GM19467 (cell line): ENCODE measurements at regions not wholly inside any gene's neighbourhood (a gene's known extent, or its start where the extent isn't known, plus 50 kb on each side); places are given as distances from the start of the nearest gene placed in this dataset.

Source experiments
- ATAC-seq: cut with Tn5 transposase; IDR thresholded peaks from one replicate; pipeline ENCODE4 v1.9.1; 2021; ENCODE audit warnings: mild to moderate bottlenecking, moderate library complexity; ENCODE audit not compliant: unreplicated experiment

DNA sequence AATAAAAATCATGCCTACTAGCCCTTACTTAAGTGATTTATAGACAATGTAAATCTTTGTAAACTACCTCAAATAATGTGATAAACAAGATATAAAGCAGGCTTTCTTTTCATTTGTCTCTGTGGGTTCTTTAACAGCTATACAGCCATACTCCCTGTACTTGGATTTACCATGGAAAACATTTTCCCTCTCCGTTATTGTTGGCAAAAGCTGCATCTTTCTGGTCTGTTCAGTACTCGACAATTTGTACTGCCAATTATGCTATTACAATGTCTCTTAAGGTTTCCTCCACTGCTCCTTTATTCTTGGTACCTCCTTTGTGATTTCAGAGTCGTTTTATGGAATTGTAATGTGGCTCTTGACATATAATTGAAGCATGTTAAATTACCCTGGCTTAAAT lies 426.3 kb upstream of the PKDCC start:
- no peak for ATAC-seq

DNA sequence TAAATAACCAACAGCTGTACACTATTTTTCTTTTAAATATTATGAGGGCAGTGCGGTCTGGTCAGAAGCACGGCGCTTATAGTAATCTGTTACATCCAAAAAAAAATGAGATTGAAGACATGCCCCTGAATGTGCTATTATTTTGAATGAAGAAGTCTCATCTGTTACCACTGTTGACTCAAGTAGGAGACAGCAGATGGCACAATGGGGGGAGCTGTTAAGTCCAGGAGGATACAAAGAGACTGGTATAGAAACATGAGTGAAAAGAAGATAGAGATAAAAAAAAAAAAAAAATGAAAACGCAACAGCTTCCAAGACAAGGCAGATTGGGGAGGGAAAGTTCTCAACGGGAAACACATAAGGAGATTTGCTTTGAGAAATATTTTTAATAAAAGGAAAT lies 425.5 kb upstream of the PKDCC start:
- no peak for ATAC-seq

DNA sequence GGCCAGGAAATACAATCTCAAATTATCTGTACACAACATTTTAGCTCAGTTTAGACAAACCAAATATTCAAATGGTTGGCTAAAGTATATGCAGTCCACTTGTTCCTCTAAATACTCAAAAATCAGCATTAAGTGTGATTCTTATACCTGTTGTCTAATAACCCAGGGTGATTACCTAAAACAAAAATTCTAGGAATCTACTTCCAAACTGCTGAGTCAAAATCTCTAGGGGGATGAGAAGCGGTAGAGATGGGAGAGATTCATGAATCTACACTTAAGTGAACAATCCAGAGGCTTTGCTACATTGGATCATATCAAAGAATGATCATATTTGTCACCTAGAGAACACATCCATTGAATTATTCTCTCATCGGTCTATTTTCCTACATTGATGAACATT lies 420.9 kb upstream of the PKDCC start:
- ATAC-seq = no peak

DNA sequence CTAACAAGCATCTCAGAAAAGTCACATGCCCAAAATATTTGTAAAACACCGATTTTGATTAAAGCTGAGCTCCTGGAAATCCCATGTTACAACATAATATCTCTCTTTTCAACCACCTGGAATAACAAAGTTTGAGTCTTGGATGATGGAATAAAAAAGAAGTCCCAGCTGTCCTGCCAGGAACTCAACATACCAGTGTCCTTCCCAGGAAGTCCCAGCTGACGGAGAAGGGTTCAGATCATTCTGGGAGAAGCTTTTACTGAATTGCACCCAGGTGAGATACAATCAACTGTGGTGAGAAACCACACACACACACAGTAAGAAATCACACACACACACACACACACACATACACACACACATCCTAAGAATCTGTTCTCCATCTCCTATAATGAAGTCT lies 413.1 kb upstream of the PKDCC start:
- ATAC-seq = no peak

DNA sequence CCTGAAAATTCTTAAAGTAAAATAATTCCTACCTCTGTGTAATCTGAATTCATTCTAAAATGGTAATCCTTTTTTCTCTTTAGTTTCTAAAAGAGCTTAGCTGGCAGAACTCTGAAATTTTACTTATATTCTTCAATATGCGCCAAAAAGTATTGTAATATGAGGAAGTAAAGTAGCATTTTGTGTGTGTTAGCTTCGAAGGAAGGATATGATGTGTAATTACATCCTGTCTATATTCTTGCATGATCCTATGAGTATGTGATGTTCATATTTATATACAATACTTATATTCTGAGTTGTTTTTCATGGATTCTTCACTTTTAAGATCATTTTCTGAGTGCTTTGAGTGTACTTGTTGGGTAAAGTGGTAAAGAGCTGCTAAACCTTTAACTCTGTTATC lies 402.9 kb upstream of the PKDCC start:
- no peak for ATAC-seq

DNA sequence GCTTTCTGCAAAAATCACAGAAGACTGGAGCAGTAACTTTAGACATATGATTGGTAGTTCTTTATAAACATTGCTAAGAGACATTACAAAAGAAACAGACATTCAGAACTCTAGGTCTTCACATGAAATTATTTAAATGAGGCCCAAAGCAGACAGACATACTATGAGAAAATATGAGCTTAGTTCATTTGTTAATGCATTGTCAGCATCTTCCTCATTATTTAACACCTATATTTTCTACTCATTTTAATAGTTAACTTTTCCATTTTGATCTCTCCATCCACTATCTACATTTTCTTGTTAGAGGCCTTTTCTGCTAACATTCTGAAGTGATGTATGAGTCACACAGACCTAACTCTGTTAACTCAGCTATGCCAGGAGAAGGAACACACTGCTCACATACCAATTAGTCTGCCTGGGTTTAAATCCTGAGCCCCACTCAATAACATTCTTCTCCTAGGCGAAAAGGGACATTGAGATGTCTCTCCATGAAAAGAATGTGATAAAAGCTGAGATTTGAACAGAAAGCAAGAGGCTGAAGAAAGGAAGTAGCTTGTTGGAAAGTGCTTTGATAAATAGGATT lies 400.3 kb upstream of the PKDCC start:
- no peak for ATAC-seq

DNA sequence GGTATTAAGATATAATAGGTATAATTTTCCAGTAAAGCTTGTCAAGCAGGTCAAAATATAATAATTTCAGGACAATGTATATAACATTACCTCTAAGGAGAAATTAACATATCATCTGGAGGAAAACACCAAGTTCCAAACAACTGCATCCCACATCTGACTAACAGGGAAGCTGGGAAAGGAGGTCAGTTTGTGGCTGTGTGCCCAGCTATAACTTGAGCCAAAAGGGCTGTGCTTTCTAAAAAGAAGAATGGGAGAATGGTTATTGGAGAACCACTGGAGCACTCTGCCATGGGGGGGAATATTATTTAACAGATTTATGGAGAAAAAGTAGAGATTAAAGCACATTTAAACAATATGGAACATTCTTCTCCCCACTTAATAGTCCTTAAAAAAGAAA lies 390.6 kb upstream of the PKDCC start:
- ATAC-seq = no peak

DNA sequence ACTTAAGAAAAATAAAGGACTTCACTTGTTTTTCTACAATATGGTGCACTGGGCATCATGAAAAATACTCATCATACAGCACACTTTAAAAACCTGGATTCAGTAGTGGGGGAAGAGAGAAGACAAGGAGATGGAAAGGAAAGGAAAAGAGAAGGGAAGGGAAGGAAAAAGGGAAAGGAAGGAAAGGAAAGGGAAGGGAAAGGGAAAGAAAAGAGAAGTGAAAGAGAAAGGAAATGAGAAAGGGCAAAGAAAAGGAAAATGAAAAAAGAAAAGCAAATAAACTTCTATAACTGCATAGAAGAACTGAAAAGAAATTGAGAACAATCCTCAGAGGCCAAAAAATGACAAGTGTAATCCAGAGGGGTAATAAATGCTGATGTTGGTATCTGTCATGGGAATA lies 388.1 kb upstream of the PKDCC start:
- ATAC-seq = no peak

DNA sequence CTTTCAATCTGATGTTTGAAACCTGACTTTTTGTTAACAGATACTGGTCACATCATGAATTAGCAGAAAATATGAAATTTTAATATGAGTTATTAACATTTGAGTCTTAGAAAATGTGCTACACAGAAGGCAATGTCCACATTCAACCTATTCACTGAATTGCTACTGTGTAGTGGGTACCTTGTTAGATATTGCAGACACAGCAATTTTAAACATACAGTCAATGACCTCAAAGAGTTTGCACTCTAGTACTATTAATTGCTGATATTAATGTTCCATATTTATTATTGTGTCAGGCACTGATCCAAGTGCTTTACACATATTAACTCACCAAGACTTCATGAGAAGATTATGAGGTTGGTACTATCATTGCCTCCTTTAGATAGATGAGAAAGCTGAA lies 385.4 kb upstream of the PKDCC start:
- ATAC-seq = no peak

DNA sequence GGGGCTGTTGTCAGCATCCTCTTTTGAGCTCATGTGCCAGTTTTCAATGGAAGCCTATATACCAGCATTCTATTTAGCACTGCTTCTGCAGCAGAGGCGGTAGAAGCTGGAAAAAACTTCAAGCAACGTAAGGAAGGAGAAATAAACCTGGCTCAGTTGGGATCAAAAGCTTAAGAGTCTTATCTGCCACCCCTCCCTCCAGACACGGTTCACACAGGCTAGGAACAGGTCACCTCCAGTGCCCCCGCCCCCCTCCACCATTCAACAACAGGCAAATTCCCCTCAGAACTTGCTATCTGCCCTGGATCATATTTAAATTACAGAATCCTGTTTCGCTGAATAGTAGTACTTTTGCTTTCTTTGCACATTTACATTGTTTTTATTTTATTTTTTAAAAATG lies 384.8 kb upstream of the PKDCC start:
- no peak for ATAC-seq

DNA sequence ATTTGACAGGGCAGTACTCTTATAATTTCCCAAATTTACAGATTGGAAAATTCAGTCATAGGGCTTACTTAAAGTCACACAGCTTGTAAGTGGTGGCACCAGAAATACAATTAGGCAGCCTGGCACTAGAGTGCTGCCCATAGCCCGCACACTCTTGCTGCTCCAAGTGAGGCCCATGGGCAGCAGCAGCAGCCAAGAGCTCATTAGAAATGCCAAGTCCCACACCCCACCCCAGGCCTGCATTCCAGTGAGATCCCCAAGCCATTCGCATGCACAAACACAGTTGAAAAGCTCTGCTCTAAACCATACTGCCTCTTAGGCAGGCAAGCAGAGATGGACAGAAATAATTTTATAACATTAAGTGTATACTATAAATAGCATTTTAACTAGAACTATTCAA lies 379.3 kb upstream of the PKDCC start:
- no peak for ATAC-seq

DNA sequence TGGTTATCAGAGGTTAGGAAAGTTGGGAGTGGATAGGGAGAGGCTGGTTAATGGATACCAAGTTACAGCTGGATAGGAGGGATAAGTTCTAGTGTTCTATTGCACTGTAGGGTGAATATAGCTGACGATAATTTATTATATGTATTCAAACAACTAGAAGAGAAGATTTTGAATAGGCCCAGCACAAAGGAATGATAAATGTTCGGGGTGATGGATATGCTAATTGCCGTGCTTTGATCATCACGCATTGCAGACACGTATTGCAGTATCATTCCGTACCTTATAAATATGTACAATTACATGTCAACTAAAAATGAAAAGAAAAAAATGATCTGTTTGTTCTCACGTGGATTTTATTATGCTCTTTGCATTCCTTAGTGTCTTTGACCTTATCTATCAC lies 369.2 kb upstream of the PKDCC start:
- no peak for ATAC-seq

DNA sequence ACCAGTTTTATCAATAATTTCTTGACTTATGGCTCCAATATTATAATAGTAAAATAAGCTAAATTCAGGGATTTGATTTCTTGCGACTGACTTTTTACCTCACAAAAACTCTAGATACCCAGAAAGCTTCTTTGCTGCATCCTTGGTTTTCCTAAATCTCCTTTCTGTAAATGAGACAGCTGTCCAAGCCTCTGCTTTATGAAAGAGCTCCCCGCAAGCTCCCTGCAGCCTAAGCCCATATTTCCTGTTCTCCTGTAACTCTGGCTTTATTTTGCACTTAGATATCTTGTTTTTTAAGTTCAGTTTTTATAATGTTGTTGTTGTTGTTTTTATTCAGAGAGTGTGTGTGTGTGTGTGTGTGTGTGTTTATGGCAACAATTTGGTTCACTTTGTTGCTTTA lies 361.7 kb upstream of the PKDCC start:
- no peak for ATAC-seq

DNA sequence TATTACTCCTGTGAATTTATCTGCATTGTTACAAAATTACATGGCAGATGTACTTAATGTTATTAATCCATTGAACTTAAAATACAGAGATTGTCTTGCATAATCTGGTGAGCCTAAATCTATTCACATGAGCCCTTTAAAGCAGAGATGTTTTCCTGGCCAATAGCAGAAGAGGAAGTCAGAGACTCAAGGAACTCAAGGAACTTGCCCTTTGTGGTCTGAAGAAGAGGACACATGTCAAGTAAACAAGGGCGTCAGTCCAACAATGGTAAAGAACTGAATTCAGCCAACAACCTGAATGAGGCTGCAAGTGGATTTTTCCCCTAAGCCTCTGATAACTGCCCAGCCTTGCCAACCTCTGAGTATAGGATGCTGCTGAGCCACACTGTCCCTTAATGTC lies 356.3 kb upstream of the PKDCC start:
- ATAC-seq = no peak

DNA sequence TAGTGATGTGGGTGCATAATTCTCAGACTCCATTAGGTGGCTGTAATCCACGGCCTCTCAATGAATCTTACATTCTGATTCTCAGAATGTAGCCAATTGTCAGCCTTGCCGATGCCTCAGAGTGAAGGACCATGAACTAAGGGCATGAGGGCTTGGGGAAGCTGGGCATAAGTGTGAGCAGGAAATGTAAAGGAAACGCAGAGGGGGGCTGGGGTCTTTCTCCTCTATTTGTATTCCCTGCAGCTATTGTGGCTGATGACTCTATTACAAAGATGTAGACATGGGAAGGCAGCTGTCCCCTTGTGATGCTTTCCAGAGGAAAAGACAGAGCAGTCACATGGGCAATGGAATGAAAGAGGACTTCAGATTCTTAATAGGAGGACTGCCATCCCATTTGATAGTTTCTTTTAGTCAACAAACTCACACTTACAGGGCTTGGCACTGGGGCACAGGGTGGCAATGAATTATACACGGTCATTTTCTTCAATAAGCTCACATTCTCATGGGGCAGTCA lies 353.2 kb upstream of the PKDCC start:
- no peak for ATAC-seq

DNA sequence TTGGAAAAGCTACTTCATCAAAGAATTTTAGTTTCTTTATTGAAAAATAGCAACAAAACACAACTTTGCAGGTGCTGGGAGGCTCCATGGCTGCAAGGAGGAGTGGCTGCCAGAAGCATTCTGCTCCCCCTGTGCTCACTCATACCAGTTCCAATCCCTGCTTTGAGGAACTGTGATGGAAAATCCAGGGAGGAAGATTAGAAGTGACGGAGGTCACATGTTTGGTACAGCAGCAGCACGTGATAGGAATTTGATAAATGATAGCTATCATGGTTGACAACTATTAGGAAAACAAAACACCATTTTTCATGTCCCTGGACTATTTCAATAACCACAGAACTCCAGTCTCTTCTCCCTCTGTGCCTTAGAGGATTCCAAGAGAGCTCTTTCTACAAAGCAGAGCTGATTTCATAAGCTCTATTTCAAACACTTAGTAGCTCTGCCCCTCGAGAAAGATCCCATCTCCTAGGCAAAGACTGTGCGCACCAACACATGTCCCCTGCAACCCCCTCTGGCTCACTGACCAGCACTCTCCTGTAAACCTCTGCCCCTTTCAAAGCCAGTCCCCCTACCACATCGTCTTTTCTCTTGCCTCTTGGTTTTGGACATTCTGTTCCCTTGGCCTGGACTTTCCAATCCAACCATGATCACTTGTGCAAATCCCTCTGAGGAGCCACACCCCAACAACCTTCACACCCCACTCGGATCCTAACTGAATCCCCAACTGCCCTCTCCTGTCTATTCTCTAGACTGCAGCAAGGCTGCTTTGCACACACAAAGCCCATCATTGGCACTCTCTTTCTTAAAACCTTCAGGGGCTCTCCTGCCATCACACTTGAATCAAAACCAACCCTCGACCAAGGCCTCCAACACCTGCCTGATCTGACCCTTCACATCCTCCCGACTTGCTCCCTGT lies 352.4 kb upstream of the PKDCC start:
- no peak for ATAC-seq

DNA sequence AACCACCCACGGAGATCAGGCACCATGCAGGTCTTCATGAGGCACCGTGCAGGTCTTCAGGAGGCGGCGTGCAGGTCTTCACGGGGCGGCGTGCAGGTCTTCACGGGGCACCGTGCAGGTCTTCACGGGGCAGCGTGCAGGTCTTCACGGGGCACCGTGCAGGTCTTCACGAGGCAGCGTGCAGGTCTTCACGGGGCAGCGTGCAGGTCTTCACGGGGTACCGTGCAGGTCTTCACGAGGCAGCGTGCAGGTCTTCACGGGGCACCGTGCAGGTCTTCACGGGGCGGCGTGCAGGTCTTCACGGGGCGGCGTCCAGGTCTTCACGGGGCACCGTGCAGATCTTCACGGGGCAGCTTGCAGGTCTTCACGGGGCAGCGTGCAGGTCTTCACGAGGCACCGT lies 350.4 kb upstream of the PKDCC start:
- ATAC-seq = no peak

DNA sequence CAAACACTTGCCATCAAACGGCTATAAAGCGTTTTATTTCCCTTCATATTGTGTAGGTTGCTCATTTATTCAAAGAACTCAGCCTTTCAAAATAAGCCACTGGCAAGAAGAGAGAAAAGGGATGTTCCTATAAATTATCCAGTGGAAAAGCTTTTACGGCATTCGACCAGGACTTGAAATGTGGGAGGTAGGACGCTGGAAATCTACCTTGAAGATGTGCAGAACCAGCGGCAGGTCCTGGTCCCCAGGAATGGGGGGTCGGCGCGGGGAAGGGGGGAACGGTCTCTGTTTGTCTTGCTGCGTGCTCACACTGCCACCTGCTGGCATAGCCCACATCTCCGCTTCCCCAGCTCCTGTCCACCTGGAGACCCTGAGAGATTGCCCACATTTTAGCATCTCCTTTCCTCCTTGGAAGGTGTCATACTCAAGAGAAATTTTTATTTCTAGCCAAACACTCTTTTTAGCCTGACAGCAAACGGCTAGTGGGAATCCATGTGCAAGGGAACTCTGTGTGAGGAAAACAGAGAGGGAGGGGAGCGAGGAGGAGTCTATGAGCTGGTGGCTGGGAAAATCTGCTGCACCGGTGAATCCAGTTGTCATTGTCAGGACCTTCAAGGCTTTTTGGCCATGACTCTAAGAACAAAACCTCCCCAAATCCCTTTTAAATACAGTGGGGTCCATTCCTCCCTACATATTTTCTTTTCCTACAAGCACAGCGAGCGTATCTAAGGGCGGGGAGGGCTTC lies 349.0 kb upstream of the PKDCC start:
- ATAC-seq = no peak

DNA sequence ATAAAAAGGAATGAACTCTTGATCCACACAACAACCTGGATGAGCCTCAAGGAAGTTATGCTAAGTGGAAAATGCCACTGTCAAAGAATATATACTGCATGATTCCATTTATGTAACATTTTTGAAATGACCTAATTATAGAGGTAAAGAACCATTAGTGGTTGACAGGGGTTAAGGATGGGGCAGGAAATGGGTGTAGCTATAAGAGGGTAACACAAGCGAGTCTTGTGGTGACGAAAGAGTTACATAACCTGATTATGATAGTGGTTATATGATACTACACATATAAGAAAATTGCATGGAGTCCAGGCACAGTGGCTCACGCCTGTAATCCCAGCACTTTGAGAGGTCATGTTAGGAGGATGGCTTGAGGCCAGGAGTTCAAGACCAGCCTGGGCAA lies 346.6 kb upstream of the PKDCC start:
- ATAC-seq = no peak

DNA sequence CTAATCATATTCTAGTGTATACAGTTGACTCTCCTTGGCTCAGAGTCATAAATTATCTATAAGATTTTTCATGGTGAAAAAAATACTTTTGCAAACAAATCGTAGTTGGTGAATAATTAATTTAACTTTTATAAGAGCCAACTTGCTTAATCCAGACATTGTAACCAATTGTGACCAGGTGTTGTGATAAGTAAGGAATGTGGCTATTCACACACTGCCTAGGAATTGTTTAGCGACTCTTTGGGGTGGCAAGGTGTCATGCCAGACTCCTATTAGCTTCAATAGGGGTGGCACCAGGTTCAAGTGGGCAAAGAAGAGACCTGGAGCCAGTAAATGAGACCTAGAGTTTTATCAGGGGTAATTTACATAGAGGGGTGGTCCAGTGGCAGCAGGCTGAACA lies 344.7 kb upstream of the PKDCC start:
- ATAC-seq = no peak

DNA sequence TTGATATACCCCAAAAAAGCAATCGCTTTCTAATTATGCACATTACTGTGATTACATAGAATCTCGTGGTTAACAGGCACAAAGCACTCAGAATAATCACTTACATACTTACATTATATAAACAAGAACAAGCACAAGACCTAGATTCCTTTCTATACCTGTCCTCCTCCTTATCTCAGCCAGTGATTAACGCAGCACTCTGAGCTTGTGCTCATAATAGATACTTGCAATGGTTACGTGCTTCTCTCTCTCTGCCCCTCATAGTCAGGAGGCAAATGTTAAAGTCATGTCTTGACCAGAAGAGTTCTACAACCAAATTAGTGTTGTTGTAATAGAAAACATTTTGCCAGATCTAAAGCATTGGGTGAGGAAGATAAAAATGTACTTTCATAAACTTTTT lies 342.2 kb upstream of the PKDCC start:
- ATAC-seq = no peak

DNA sequence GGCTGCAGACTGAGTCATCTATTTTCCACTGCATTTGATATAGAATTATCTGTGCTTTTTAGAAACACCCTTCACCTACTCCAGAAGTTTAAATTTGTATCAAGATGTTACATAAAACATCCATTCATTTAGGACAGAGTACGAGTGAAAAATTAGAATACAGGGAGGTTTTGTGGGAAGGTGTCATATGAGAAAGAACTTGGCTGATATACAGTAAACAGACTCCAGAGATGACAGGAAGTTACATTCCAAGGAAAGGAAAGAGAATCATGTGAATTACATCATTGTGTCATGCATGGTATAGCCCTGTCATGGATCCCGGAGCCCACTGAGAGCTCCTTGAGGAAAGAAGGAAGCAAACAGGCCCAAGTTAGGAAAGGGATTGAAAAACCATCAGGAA lies 341.5 kb upstream of the PKDCC start:
- ATAC-seq = no peak
